Keratinocyte (primary cell): ENCODE measurements at regions not wholly inside any gene's neighbourhood (a gene's known extent, or its start where the extent isn't known, plus 50 kb on each side); places are given as distances from the start of the nearest gene placed in this dataset.

Source experiments
- DNase-seq: peaks from one replicate; pipeline ENCODE4 v3.0.0-alpha.2; 2011; ENCODE audit warnings: low read depth, missing footprints, low spot score
- FAIRE-seq: peaks from 2 replicates; lab custom pipeline; 2011; peaks lifted over from hg19 to GRCh38; lab: Jason Lieb, UNC
- H2AFZ ChIP-seq: 2 replicates; pipeline ENCODE4 v1.6.0; 2012; ENCODE audit warnings: low read length, control low read depth, inconsistent platforms; ENCODE audit not compliant: control insufficient read depth
- H3K27ac ChIP-seq: 2 replicates; pipeline ENCODE4 v1.5.1; 2011; ENCODE audit warnings: low read length; ENCODE audit not compliant: control insufficient read depth, insufficient read depth
- H3K27me3 ChIP-seq: 3 replicates; pipeline ENCODE4 v1.6.0; 2011; ENCODE audit warnings: low read length; ENCODE audit not compliant: control insufficient read depth, insufficient read depth; ENCODE audit errors: extremely low read depth
- H3K36me3 ChIP-seq, 2 experiments: 2 replicates in 1 of 2; 3 replicates in 1 of 2; pipeline ENCODE4 v1.5.1; 2011; ENCODE audit warnings: low read length in 2 of 2, mild to moderate bottlenecking in 1 of 2; ENCODE audit not compliant: control insufficient read depth in 2 of 2, insufficient read depth in 2 of 2; ENCODE audit errors: extremely low read depth in 1 of 2
- H3K4me1 ChIP-seq: 3 replicates; pipeline ENCODE4 v1.5.1; 2011; ENCODE audit warnings: low read length; ENCODE audit not compliant: control insufficient read depth, insufficient read depth; ENCODE audit errors: extremely low read depth
- H3K4me2 ChIP-seq: 3 replicates; pipeline ENCODE4 v1.6.0; 2011; ENCODE audit warnings: low read depth, low read length; ENCODE audit not compliant: control insufficient read depth, insufficient read depth; ENCODE audit errors: extremely low read depth
- H3K4me3 ChIP-seq, 3 experiments: fragments of 200-600 bp in 1 of 3; sonication (generic) in 1 of 3; 2 replicates in 2 of 3; 3 replicates in 1 of 3; pipeline ENCODE4 v1.5.1; 2011 to 2016; ENCODE audit warnings: low read length in 3 of 3, mild to moderate bottlenecking in 3 of 3, control low read depth in 2 of 3, inconsistent platforms in 1 of 3, low read depth in 1 of 3, mixed read lengths in 1 of 3, mixed run types in 1 of 3, moderate library complexity in 1 of 3; ENCODE audit not compliant: control insufficient read depth in 2 of 3, insufficient read depth in 2 of 3; ENCODE audit errors: extremely low read depth in 1 of 3
- H3K79me2 ChIP-seq: 2 replicates; pipeline ENCODE4 v1.6.0; 2012; ENCODE audit warnings: low read length; ENCODE audit not compliant: control insufficient read depth, insufficient read depth
- H3K9ac ChIP-seq: 3 replicates; pipeline ENCODE4 v1.6.0; 2011; ENCODE audit warnings: low read length; ENCODE audit not compliant: control insufficient read depth, insufficient read depth; ENCODE audit errors: extremely low read depth
- H3K9me1 ChIP-seq: 3 replicates; pipeline ENCODE4 v1.6.0; 2011; ENCODE audit warnings: low read length; ENCODE audit not compliant: control insufficient read depth, insufficient read depth; ENCODE audit errors: extremely low read depth
- H3K9me3 ChIP-seq: 2 replicates; pipeline ENCODE4 v1.5.1; 2012; ENCODE audit warnings: low read depth, low read length; ENCODE audit not compliant: control insufficient read depth
- H4K20me1 ChIP-seq: 3 replicates; pipeline ENCODE4 v1.6.0; 2011; ENCODE audit warnings: low read length; ENCODE audit not compliant: control insufficient read depth, insufficient read depth; ENCODE audit errors: extremely low read depth
- EZH2 ChIP-seq: IDR thresholded peaks from one replicate; pipeline ENCODE4 v1.6.1; 2012; ENCODE audit warnings: inconsistent platforms, mild to moderate bottlenecking, low read length, moderate library complexity
- dilution Hi-C: fragments of 300-500 bp; cut with MboI; formaldehyde crosslinking; loops from one replicate; pipeline ENCODE4 v1.7.0; 2020; ENCODE audit warnings: low sequenced_read_pairs; ENCODE audit not compliant: extremely low pct_ligation_motif_present
- TF ChIP-seq, protein P1 (sequence below), 3 experiments: IDR thresholded peaks in 1 of 3; conservative IDR thresholded peaks in 1 of 3; optimal IDR thresholded peaks in 1 of 3; 2 replicates in 2 of 3; 3 replicates in 1 of 3; pipeline versions ENCODE3 to v1.5.1; 2011; ENCODE audit warnings: low read length in 3 of 3, mild to moderate bottlenecking in 3 of 3, moderate library complexity in 2 of 3, control low read depth in 1 of 3, inconsistent platforms in 1 of 3; ENCODE audit not compliant: insufficient read depth in 2 of 3; ENCODE audit errors: extremely low read depth in 1 of 3

DNA sequence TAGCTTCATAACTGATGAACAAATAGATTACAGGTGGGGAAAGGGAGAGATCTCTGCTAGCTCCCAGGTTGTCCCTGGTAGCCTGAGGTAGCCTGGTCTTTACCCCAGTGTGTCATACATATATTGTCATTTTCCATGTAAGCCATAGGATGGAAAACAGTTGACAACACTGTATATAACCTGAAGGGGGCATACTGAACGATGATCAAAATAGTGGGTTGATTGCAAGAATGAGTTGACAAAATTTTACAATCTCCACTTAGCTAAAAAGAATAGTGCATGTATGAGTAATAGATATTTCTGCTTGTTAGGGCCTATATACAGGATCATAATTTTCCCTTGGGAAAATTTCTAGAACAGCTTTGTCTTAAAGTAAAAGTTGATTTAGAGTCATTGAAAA, 304.1 kb upstream of the HAND2 start:
- no peak overlapping the region for H3K27ac ChIP-seq
- no peak for FAIRE-seq
- no peak for DNase-seq
- no peaks in the 10 kb centered on the region for H3K9me3 ChIP-seq
- no peaks in the 10 kb centered on the region for H3K4me1 ChIP-seq
- no peaks in the 10 kb centered on the region for H3K79me2 ChIP-seq
- no peak overlapping the region for H3K4me3 ChIP-seq
- H3K27me3 ChIP-seq = no peaks in the 10 kb centered on the region
- H3K9me1 ChIP-seq = no peaks in the 10 kb centered on the region
- no peak overlapping the region for H3K9ac ChIP-seq
- H2AFZ ChIP-seq = no peak overlapping the region
- no peak for TF ChIP-seq EZH2
- TF ChIP-seq, protein P1, sequence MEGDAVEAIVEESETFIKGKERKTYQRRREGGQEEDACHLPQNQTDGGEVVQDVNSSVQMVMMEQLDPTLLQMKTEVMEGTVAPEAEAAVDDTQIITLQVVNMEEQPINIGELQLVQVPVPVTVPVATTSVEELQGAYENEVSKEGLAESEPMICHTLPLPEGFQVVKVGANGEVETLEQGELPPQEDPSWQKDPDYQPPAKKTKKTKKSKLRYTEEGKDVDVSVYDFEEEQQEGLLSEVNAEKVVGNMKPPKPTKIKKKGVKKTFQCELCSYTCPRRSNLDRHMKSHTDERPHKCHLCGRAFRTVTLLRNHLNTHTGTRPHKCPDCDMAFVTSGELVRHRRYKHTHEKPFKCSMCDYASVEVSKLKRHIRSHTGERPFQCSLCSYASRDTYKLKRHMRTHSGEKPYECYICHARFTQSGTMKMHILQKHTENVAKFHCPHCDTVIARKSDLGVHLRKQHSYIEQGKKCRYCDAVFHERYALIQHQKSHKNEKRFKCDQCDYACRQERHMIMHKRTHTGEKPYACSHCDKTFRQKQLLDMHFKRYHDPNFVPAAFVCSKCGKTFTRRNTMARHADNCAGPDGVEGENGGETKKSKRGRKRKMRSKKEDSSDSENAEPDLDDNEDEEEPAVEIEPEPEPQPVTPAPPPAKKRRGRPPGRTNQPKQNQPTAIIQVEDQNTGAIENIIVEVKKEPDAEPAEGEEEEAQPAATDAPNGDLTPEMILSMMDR (optimal IDR thresholded peaks at IDR 0.05 in 1 of 3, IDR thresholded peaks at IDR 0.05 in 1 of 3, conservative IDR thresholded peaks at IDR 0.05 in 1 of 3; ENCODE audit: extremely low read depth in 1 of 3, insufficient read depth in 2 of 3, low read length in 3 of 3) = no peak
- dilution Hi-C loops = no loop called here
- H4K20me1 ChIP-seq = no peaks in the 10 kb centered on the region
- no peaks in the 10 kb centered on the region for H3K36me3 ChIP-seq
- no peak overlapping the region for H3K4me2 ChIP-seq

DNA sequence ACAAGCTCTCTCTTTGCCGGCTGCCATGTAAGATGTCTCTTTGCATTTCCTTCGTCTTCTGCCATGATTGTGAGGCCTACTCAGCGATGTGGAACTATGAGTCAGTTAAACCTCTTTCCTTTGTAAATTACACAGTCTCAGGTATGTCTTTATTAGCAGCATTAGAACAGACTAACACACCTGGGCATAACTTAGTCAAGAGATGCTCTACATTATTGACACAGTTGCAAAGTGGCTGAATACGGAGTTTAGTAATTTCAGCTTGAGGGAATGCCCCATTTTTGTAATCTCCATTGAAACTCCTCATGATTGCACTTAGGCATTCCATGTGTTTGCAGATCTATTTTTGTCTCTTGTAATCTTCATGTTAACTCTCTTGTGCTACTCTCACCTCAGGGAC, 299.5 kb upstream of the HAND2 start:
- no peaks in the 10 kb centered on the region for H3K9me3 ChIP-seq
- FAIRE-seq = no peak
- TF ChIP-seq, protein P1 (optimal IDR thresholded peaks at IDR 0.05 in 1 of 3, IDR thresholded peaks at IDR 0.05 in 1 of 3, conservative IDR thresholded peaks at IDR 0.05 in 1 of 3; ENCODE audit: extremely low read depth in 1 of 3, insufficient read depth in 2 of 3, low read length in 3 of 3) = no peak
- no peak for TF ChIP-seq EZH2
- H3K4me1 ChIP-seq = no peaks in the 10 kb centered on the region
- H4K20me1 ChIP-seq = no peaks in the 10 kb centered on the region
- H3K27me3 ChIP-seq = no peaks in the 10 kb centered on the region
- H3K36me3 ChIP-seq = no peaks in the 10 kb centered on the region
- H3K79me2 ChIP-seq = no peaks in the 10 kb centered on the region
- no peak for DNase-seq
- no peak overlapping the region for H2AFZ ChIP-seq
- dilution Hi-C loops = no loop called here
- H3K4me3 ChIP-seq = no peak overlapping the region
- H3K27ac ChIP-seq = no peak overlapping the region
- H3K9ac ChIP-seq = no peak overlapping the region
- no peak overlapping the region for H3K4me2 ChIP-seq
- H3K9me1 ChIP-seq = no peaks in the 10 kb centered on the region
